Lower leg skin (tissue), 4 donors: ENCODE measurements at regions not wholly inside any gene's neighbourhood (a gene's known extent, or its start where the extent isn't known, plus 50 kb on each side); places are given as distances from the start of the nearest gene placed in this dataset.

Experiments
- DNase-seq, 2 donors: peaks; one replicate each; pipeline ENCODE4 v3.0.0-alpha.2; 2019; ENCODE audit warnings: low spot score in 2 of 2
- H3K4me3 ChIP-seq: fragments of 200-600 bp; sonication (generic); 2 replicates; pipeline ENCODE4 v1.5.1; 2017; ENCODE audit warnings: mild to moderate bottlenecking, low read depth; ENCODE audit not compliant: poor library complexity, severe bottlenecking
- POLR2A ChIP-seq, 2 donors: fragments of 450-650 bp; IDR thresholded peaks; one replicate each; pipeline ENCODE4 v1.6.1; 2016 to 2017; ENCODE audit warnings: antibody characterized with exemption in 2 of 2, mild to moderate bottlenecking in 1 of 2, moderate library complexity in 1 of 2
- WGBS, 2 donors: methylation state at CpG; one replicate each; pipeline ENCODE4 v1.1.5; 2018; 5-methylcytosine and 5-hydroxymethylcytosine counted together
- intact Hi-C: fragments of 100-400 bp; cut with DNase I; formaldehyde crosslinking; loops from one replicate; pipeline ENCODE4 v1.15.0; 2023; ENCODE audit warnings: low total_unique reads
- TF ChIP-seq, protein P1 (sequence below), 3 donors: fragments of 450-650 bp; IDR thresholded peaks; one replicate each; pipeline ENCODE4 v1.5.1; 2016; ENCODE audit warnings: antibody characterized with exemption in 3 of 3, mild to moderate bottlenecking in 3 of 3, moderate library complexity in 2 of 3

DNA sequence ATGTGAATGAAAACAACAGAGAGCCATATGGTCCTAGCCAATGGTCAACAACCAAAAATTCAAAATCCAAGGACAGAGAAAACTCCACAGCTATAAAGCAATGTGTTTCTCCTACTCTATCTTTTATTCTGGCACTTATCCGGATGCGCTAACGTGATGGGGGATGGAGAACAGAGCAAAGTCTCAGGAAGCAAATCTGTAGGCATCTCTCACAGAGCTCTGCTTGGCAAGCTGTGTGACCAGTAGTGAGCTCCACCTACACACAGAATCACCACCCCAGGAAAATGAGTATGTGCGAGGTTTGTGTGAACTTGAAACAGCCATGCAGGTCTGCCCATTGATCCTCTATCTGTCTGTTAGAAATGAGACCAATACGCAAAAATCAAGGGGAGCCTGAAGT lies 584.3 kb downstream of the BCL11A start:
- TF ChIP-seq POLR2A (IDR thresholded peaks at IDR 0.05), result no peak
- TF ChIP-seq, protein P1, sequence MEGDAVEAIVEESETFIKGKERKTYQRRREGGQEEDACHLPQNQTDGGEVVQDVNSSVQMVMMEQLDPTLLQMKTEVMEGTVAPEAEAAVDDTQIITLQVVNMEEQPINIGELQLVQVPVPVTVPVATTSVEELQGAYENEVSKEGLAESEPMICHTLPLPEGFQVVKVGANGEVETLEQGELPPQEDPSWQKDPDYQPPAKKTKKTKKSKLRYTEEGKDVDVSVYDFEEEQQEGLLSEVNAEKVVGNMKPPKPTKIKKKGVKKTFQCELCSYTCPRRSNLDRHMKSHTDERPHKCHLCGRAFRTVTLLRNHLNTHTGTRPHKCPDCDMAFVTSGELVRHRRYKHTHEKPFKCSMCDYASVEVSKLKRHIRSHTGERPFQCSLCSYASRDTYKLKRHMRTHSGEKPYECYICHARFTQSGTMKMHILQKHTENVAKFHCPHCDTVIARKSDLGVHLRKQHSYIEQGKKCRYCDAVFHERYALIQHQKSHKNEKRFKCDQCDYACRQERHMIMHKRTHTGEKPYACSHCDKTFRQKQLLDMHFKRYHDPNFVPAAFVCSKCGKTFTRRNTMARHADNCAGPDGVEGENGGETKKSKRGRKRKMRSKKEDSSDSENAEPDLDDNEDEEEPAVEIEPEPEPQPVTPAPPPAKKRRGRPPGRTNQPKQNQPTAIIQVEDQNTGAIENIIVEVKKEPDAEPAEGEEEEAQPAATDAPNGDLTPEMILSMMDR (IDR thresholded peaks at IDR 0.05), result no peak
- no peak overlapping the region for H3K4me3 ChIP-seq
- 90 to 94% methylated on average over 5 of the region's 5 CpGs for WGBS, 2 donors
- no peak for DNase-seq
- intact Hi-C loops, result no loop called here

DNA sequence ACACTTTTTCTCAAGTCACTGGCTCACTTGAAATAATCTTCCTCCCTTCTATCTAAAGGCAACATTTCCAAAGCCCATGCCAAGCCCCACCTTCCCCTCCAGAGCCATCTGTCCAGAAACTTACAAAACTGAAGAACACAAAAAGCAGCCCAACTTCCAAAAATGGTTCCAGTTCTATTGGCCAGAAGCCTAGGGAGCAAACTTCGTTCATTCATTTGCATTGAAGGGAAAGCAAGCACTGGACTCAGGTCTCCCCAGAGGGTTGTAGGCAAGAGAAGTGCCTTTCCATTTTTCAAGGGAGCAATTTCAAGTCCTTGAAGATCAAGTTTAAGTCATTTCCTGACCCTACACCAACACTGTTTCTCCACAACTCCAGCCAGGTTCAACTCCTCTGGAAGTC lies 585.0 kb downstream of the BCL11A start:
- intact Hi-C loops, result no loop called here
- whole genome bisulfite sequencing, 2 donors, result 26 to 43% methylated on average over 1 of the region's 1 CpG
- no peak for DNase-seq
- TF ChIP-seq, protein P1 (IDR thresholded peaks at IDR 0.05), result no peak
- TF ChIP-seq POLR2A (IDR thresholded peaks at IDR 0.05), result no peak
- H3K4me3 ChIP-seq, result no peak overlapping the region

DNA sequence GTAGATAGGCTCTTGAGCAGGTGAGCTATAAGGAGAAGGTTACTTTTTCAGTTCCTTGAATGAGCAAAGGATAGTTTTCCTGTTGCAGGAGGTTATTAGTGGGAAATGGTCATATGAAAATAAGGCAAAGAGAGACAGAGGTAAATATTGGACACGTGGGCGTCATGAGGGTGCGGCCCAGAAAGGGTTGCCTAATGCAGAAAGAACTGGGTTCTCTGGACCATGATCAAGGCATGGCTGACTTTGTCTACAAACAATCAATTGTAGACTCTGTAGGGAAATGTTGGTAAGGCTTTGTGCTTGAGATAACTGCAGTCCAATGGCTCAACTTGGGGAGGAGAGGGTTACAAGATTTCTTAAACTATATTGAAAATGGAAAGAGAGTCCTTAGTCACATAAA lies 585.8 kb downstream of the BCL11A start:
- TF ChIP-seq, protein P1 (IDR thresholded peaks at IDR 0.05), result no peak
- no peak for TF ChIP-seq POLR2A (IDR thresholded peaks at IDR 0.05)
- DNase-seq, result no peak
- intact Hi-C loops, result no loop called here

DNA sequence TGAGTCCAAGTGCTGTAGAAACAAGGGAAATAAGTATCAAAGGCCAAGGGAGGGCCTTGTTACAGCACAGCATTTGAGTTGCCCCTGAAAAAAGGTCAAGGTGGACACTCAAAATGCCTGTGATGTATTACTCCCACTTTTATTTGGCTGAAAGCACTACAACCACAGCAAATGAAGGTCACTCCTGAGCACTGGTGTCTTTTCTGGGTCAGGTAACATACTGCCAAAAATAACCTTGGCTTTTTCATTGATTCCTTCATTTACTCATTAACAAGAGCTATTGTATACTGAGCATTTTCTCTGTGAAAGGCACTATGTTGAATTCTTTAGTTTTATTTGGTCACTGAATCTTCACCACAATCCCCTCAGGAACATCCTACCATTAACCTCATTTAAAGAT lies 590.3 kb downstream of the BCL11A start:
- TF ChIP-seq, protein P1 (IDR thresholded peaks at IDR 0.05), result no peak
- TF ChIP-seq POLR2A (IDR thresholded peaks at IDR 0.05), result no peak
- intact Hi-C loops, result no loop called here
- H3K4me3 ChIP-seq, result no peak overlapping the region
- no peak for DNase-seq

More for the DNA sequence above, 585.8 kb downstream of the BCL11A start:
- H3K4me3 ChIP-seq, result no peak overlapping the region
- 86 to 95% methylated on average over 3 of the region's 3 CpGs for WGBS, 2 donors

DNA sequence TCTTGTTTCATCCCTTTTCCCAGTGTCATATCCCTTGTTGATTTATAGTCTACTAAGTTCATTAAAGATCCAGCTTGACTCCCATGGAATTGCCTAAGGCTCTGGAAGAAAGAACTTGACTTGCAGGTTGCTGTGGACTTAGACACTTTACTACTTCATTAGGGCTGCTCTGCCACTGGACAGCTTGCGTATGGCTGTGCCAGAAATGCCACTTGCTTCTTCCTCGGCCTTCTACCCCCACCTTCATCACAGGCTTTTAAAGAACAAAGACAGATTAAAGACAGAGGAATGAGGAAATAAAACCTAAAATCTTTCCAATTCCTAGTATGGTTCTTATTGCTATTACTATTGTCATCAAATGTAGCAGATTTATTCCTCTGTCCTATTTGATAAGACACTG lies 591.7 kb downstream of the BCL11A start:
- WGBS, 2 donors, result 37 to 50% methylated on average over 2 of the region's 2 CpGs
- TF ChIP-seq, protein P1 (IDR thresholded peaks at IDR 0.05), result no peak
- TF ChIP-seq POLR2A (IDR thresholded peaks at IDR 0.05), result no peak
- H3K4me3 ChIP-seq, result no peak overlapping the region
- DNase-seq, result no peak
- intact Hi-C loops, result no loop called here

DNA sequence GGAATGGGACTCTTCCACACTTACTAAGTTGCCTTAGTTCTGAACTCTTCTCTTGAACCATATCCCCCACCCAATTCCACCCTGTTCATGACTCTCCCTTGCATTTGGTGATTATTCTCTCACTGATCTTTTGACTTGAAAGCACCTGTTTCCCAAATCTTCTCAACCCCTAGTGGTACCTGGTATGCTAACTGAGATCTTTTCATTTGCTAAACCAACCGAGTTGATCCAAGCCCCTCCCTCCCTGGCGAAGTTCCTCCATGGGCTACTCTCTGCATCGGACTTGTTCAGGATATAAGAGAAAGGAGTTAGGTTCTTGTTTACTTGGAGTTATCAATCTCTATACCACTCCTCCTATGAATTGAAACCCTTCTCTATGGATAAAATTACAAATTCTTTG lies 593.5 kb downstream of the BCL11A start:
- DNase-seq, result no peak
- 69 to 74% methylated on average over 3 of the region's 3 CpGs for WGBS, 2 donors
- no peak overlapping the region for H3K4me3 ChIP-seq
- no peak for TF ChIP-seq POLR2A (IDR thresholded peaks at IDR 0.05)
- TF ChIP-seq, protein P1 (IDR thresholded peaks at IDR 0.05), result no peak
- intact Hi-C loops, result no loop called here
